ENCODE measurements at regions not wholly inside any gene's neighbourhood (a gene's known extent, or its start where the extent isn't known, plus 50 kb on each side); places are given as distances from the start of the nearest gene placed in this dataset.
"Not testable (repeated sequence)": the region's sequence is repeated elsewhere in the genome, so short reads cannot be mapped to it uniquely, and the experiment has no call there.

DNA sequence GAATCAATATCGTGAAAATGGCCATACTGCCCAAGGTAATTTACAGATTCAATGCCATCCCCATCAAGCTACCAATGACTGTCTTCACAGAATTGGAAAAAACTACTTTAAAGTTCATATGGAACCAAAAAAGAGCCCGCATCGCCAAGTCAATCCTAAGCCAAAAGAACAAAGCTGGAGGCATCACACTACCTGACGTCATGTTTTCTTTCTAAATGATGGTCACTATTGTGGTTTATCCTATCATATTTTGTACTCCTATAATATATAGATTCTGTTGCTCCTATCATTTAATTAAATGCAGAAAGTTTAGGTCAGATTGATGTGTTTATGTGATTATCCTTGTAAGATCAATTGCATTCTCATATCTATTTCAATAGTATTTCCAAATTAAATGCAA lies 796.9 kb upstream of the NCAM2 start:
- ATAC-seq = not testable (repeated sequence)

DNA sequence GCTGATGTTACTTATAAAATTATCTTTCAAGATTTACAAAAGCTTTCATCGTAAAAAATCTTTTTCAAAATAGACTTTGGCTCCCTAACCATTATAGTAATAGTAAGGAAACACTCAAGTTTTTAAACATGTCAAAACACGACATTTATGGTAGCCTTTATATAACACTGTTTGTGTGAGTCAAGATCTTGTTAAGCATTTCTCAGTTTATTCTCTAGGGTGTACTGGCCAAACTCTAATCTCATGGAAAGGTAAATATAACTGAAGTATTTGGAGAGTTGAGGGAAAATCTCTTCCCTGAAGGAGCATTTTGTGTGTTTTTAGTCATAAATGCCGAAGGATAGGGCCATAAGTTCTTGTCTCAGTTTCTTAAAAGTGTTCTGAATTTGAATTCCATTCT lies 790.9 kb upstream of the NCAM2 start:
- no peak for ATAC-seq

DNA sequence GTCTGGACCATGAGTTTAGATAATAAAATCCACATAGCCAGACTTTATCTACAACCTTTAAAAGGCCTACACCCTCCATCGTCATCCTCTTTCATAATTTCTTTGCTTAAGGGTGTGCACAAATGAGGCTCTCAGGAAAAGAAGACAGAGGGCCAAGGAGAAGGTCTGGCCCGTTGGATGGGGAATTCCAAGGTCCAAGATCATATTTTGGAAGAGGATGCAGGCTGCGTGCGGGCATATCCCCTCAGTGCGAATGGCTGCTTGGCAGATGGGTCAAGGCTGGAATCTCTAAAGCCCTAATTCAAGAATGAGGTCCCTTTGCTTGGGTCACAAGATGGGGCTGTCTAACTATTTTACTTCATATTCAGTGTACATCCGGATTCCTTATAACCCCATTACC lies 782.2 kb upstream of the NCAM2 start:
- ATAC-seq = no peak

DNA sequence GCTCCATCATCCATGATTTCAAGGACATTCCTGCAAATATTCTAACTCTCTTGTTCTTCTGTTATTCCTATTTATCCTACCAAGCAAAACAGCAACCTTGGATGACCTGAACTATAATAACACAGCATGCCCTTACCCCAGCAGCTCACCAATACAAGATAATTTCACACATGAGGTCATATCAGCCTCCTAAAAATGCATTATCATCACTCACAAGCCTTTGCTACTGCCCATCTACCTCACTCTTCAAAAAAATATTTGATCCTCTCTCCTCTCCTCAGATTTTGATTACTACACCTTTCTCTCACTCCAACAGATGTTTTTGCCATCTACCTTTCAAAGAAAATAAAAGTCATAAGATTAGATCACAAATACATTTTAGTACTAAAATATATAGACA lies 777.6 kb upstream of the NCAM2 start:
- no peak for ATAC-seq

DNA sequence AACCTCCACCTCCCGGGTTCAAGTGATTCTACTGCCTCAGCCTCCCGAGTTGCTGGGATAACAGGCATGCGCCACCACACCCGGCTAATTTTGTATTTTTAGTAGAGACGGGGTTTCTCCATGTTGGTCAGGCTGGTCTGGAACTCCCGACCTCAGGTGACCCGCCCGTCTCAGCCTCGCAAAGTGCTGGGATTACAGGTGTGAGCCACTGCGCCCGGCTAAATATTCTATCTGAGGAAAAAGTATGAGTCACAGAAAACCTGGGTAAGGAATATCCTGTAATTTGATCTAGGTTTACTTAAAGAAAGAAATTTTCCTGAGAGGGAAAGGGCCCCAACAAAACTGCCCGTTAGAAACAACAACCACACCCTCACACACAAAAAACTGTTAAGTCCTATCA lies 776.2 kb upstream of the NCAM2 start:
- not testable (repeated sequence) for ATAC-seq

DNA sequence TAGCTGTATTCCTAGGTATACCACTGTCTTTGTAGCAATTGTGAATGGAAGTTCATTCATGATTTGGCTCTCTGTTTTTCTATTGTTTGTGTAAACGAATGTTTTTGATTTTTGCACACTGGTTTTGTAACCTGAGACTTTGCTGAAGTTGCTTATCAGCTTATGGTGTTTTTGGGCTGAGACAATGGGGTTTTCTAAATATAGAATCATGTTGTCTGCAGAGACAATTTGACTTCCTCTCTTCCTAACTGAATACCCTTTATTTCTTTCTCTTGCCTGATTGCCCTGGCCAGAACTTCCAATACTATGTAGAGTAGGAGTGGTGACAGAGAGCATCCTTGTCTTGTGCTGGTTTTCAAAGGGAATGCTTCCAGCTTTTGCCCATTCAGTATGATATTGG lies 761.6 kb upstream of the NCAM2 start:
- ATAC-seq = not testable (repeated sequence)

DNA sequence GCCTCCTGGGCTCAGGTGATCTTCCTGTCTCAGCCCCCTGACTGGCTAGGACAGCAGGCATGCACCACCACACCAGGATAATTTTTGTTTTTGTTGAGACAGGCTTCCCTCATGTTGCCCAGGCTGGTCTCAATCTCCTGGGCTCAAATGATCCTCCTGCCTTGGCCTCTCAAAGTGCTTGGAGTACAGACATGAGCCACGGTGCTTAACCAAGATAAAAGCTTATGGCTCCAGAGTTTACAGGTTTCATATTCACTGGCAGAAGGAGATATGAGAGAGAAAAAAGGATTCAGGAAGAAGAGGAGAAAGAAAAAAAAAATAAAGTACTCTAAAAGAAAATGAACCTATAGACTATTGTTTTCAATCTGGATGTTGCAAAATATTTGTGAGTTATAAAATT lies 748.8 kb upstream of the NCAM2 start:
- no peak for ATAC-seq

DNA sequence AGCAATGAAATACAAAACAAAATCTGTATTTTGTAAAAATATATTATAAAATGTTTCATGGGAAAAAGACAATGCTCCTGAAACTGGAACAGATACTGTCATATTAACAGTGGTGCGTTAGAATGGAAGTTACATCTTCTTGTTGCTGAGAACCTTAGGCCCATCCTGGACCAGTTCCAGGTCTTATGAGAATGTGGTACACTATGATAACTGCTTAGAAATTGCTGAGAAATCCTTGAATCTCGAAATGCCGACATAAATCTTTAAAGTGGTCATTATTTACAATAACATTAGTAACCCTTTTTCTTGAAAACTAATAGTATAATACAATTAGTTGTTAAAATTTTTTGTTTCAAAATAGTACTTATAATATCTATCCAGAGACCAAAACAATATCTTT lies 747.9 kb upstream of the NCAM2 start:
- no peak for ATAC-seq

DNA sequence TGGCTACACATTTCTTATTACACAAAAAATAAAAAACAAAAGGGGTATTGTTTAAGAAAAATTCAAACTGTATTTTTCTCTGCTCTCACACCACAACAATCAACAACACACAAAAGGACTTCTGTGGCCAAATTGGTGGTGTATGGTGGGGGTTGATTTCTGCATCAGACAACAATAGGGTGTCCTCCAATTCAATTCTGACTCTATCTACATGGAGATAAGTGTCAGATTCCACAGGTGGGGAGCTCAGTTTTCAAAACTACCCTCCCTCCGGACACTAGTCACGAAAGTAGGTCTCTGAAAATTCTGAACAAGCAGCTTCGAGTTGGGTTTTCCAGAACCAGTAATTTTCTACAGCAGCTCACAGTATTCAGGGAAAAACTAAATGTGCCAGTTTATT lies 744.9 kb upstream of the NCAM2 start:
- ATAC-seq = no peak

DNA sequence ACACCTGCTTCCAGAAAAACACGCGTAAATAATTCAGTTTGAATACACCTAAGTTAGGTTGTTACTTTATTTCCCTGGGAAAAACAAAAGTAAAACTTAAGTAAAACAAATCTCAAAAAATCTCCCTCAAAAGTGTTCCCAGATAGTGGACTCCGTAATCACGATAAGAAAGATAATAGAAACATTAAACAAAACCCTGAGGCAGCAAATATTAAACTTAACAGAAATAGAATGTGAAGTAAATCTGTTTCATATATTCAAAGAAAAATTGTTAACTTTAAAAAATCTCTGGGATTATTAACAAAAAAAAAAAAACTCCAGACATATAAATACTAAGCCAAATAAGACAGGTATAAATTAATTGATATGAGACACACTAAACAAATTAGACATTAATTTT lies 743.2 kb upstream of the NCAM2 start:
- no peak for ATAC-seq

DNA sequence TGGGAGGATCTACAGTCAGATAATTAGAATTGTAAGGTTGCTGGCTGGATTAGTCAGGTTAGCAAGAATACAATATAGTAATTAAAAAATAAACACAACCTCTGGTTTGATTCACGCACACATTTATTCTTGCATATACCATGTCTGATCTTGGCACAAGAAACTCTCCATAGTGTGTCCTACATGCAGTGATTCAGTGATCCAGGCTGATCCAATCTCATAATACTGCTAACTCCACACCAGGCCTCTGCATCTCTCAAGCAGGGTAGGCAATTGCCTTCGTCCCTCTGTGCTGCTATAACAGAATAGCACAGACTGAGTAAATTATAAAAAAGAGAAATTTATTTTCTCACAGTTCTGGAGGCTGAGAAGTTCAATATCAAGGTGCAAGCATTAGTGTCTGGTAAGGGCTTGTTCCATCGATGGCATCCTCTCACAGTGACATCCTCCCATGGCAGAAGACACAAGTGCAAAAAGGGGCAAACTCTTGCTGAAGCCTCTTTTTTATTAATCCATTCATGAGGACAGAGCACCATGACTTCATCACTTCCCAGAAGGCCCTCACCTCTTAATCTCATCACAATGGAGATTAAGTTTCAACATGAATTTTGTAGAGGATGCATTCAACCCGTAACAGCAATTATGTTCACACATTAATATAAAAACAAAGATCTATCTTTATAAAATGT lies 741.0 kb upstream of the NCAM2 start:
- ATAC-seq = no peak

DNA sequence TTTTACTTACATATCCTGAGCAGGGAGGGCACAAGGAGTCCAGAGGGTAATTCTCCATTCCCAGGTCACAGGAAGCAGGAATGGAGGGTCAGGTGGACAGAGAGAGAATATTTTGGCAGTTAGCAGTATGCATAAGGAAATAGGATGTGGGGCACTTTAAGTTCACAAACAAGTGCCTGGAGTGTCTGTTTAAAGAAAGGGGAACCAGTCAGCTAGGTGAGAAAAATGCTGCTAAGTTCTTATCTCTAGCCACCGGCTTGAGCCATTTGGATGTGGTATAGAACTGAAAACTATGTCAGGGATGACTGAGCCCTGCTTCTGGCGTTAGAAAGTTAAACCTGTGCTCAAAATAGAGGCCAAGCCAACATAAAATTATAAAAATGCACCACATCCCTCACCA lies 739.7 kb upstream of the NCAM2 start:
- no peak for ATAC-seq

DNA sequence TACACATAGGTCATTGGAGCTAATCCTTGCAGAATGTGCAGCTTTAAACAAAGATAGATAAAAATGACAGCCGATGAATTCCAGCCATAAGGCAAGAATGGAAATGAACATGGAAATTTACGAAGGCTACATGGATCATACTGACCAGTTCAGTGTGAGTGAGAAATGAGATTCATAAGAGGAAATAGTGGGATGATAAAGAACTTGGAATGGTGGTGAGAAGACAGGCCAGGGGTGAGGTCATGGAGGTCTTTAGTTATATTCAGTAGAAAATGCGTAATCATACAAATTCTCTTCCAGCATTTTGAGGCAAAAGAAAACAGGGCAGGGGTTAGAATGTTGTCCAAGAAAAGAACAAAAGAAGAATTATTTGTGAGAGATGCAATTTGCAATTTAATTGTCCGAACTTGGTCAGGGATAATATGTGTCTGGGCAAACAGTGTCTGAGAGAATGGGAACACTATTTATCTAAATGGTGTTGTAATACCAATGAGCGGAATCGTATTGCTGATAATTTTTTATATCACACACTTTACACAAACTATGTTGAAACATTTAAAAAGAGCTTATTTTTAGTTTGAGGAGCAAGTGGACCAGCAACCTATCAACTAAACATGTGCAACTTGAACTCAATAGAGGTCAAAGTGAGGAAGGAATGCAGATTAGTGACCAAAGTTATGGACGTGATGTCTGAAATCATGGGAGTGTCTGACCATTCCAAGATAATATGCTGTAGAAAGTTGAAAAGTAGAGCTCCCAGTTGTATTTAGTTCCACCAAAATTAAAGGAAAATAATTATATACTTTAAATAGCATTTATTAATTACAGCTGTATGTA lies 739.0 kb upstream of the NCAM2 start:
- no peak for ATAC-seq

DNA sequence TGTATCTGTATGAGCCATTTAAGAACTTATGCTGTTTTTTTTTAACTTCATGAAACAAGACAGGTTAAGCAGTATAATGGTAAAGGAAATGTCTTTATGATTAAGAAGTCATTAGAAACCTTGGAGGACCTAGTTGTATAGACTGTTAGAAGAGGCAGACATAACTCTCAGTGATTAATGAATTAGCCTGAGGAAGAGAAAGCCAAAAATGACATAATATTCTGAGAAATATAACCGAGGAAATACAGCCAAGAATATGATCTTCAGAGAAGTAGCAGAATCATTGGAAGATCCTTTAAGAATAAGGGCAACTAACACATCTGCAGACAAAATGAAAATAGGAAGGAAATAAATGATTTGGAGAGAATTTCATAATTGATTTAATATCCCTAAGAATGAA lies 738.1 kb upstream of the NCAM2 start:
- ATAC-seq = no peak

DNA sequence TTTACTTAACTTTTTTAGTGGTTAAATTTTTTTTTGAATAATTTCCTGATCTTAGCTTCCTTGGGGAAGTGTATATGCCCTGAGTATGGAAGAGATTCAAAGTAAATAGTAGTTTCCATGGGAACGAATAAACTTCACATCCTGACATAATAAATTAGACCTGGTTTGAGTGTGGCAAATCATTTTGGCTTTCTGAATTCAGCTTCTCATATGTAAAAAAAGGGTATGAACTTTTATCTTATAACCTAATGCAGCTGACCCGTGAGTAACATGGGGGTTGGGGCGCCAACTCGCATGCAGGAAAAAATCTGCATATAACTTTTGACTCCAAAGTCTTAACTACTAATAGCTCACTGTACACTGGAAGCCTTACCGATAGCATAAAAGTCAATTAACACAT lies 736.8 kb upstream of the NCAM2 start:
- ATAC-seq = no peak

DNA sequence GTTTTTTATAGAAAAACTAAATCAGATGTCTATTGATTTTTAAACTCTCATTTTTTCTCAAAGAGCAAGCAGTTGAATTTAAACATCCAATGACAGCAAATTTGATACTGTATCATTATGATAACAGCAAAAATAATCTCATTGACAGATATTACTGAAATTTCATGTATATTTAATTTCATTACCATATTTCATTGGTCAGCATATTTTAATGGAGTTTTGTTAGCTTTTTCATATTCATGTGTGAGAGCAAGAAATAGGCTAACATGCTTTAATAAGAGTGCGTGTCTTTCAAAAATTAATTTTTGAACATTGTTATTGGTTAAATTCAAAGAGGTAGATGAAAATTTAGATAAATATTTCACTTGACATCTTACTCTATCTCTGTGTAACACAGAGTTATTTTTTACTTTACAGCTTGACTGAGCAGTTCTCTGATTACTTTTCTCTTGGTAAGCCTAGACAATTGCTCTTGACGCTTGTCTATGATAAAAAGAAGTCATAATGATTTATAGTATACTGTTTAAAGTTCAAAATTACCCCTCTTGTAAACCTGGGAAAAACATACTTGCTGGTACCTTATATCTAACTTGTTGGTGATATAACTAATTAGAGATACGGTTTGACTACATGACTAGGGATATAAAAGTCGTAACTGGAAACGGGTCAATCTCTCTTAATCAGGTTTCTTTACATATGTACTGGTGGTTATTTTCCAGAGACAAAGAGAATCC lies 732.3 kb upstream of the NCAM2 start:
- no peak for ATAC-seq

DNA sequence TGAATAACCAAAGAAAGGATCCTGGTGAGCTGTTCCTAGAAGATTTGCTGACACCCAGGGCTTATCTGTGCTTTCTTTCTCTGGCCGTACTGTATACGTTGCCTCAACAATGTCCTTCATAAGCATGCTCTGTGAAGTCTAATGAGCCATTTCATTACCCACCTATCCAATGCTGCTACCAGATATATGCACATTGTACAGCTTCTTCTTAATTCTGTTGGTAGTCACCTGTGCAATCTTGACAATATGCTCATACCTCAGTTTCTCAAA lies 731.8 kb upstream of the NCAM2 start:
- no peak for ATAC-seq

DNA sequence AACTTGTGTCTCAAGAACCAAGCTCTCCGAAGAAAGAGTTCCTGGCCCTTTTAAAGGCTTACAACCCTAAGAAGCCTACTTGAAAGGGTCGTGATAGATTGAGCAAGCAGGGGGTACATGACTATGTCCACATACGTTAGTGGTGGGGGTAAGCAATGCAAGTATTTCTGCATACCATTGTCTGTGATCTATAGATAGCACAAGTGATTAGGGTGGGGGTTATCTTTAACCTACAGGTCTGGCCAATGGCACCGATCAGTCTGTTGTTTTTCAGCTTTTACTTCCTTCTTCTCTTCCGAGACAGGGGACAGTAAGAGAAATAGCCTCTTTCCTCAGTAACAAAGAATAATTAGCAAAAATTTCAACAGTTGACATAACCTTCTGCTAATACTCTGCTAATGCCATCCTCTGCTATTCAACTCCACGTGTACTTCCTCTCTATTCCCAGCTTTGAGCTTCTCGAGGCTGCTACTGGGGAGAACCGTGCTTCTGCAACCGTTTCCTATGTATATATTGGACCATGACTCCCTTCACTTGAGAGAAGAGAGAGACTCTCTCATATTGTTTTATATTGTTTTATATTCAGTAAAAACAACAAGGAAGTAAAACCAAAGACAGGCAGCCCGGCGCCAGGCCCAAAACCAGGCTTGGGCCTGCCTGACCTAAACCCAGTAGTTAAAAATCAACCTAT lies 727.7 kb upstream of the NCAM2 start:
- ATAC-seq = no peak

DNA sequence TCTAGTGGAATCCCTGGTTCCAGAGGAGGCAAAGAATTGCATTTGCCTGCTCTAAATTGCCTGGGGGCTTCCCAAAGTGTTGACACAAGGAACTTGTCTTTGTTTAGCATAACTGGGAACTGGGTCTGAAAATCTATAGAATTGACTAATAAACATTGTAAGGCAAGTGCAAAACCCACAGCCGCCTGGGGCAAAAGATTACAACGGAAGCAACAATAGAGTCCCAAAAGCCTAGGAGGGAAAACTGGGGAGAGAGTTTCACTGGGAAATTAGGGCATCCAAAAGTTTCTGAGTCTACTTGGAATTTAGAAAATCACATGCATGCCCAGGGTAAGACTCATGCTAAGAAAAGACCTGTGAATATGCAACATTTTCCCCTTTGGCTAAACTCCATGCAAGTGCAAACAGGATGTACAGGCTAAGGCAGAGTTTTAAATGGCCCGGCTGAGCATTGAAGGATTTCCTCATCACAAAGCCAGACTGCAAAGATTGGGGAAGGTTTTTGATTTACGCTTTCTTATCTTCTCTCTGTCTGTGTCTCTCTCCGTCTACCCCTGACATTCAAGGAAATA lies 725.3 kb upstream of the NCAM2 start:
- no peak for ATAC-seq

DNA sequence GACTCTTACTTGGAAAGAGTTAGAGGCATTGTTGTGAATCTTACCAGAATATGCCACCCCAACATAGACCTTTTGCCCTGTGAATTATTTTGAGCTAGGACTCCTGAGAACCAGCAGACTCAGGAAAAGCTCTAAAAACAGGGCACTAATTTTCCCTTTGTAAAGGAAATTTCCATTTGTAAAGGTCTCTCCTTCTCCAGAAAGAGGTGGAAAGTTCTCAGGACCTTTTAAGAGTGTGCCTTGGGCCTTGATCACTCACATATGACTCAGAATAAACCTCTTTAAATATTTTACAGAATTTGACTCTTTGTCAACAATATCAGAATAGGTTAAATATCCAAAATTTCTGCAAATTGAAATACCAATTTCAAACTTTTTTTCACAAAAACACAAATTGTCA lies 721.8 kb upstream of the NCAM2 start:
- no peak for ATAC-seq

DNA sequence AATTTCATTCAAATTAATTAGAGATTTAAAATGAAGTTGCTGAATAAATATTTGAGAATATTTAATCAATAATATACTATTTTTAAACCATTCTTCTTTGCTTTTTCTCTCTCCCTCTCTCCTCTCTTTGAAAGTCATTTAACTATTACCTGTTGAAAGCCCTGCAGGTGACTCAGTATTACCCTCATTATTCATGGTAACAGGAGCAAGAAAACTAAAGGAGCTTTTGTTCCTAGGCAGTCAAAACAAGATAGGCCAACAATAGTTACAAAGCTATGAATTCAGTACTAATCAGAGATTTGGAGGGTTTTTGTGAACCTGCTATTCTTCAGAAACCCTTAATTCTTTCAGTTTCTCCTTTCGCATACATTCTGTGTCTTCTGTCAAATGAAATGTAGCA lies 721.3 kb upstream of the NCAM2 start:
- no peak for ATAC-seq

DNA sequence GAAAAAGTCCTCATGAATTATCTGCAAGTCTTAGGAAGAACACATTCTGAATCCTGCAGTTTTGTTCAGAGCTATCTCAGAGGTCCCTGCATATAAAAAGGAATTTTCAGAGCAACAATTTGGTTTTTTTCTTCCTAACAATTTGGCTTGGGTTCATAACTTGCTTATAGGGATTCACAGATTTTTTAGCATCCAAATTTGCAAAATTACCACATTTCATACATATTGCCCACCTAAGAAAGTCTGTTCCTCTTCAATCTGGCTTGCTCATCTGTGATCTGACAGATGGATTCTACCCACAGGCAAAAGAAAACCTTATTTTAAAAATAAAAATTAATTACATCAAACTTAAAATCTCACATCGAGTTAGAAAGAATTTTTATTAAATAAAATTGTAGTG lies 714.4 kb upstream of the NCAM2 start:
- no peak for ATAC-seq

DNA sequence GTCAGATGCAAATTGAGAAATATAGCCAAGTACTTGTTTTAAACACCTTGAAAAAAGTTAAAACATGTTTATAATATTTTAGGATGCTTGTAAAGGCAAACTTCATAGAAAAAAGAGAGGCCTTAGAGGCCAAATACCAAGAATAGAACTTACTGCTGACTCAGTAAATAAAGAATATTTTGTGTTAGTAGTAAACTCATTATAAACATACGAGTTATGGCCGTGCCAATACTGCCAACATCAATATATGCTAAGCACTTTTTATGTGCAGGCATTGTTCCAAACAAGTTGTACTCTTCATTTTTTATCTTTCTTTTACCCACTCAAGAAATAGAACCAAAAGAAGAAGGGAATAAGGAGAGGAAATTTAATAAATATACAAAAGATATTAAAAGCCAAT lies 705.9 kb upstream of the NCAM2 start:
- no peak for ATAC-seq

All from esophagus mucosa (tissue), 1 donor.